Sigmoid colon (tissue), 6 donors: ENCODE measurements at regions not wholly inside any gene's neighbourhood (a gene's known extent, or its start where the extent isn't known, plus 50 kb on each side); places are given as distances from the start of the nearest gene placed in this dataset.
"Not testable (repeated sequence)": the region's sequence is repeated elsewhere in the genome, so short reads cannot be mapped to it uniquely, and the experiment has no call there.

Experiments
- DNase-seq: peaks from one replicate; pipeline ENCODE4 v3.0.0-alpha.2; 2019
- H3K27ac ChIP-seq, 4 donors: fragments of 200-600 bp; sonication (generic); one replicate each; pipeline ENCODE4 v1.5.1; 2016 to 2019; ENCODE audit warnings: mild to moderate bottlenecking in 1 of 4
- H3K27me3 ChIP-seq, 3 donors: fragments of 200-600 bp; sonication (generic); one replicate each; pipeline ENCODE4 v1.5.1; 2019; ENCODE audit warnings: mild to moderate bottlenecking in 1 of 3
- H3K36me3 ChIP-seq, 4 donors: fragments of 200-600 bp; sonication (generic); one replicate each; pipeline ENCODE4 v1.5.1; 2016 to 2019
- H3K4me1 ChIP-seq, 4 donors: fragments of 200-600 bp; sonication (generic); one replicate each; pipeline ENCODE4 v1.5.1; 2017 to 2019
- H3K4me3 ChIP-seq, 4 donors: fragments of 200-600 bp; sonication (generic); one replicate each; pipeline ENCODE4 v1.5.1; 2017 to 2019; ENCODE audit warnings: mild to moderate bottlenecking in 2 of 4, moderate library complexity in 1 of 4
- H3K9me3 ChIP-seq, 4 donors: fragments of 200-600 bp in 3 of 4; sonication (generic) in 3 of 4; one replicate each; pipeline versions ENCODE4 v1.5.1 to v1.6.1; 2013 to 2019
- EP300 ChIP-seq, 4 donors: sonication (generic); formaldehyde crosslinking; IDR thresholded peaks; one replicate each; pipeline ENCODE4 v1.6.1; 2017; ENCODE audit warnings: antibody characterized with exemption in 4 of 4
- POLR2A ChIP-seq, 2 donors: fragments of 450-650 bp; IDR thresholded peaks; one replicate each; pipeline ENCODE4 v1.6.1; 2016; ENCODE audit warnings: antibody characterized with exemption in 2 of 2, mild to moderate bottlenecking in 2 of 2, moderate library complexity in 2 of 2
- POLR2AphosphoS5 ChIP-seq, 4 donors: sonication (generic); formaldehyde crosslinking; IDR thresholded peaks; one replicate each; pipeline ENCODE4 v1.6.1; 2017; ENCODE audit warnings: antibody characterized with exemption in 4 of 4
- WGBS, 2 donors: extraction: QIAGEN DNeasy Blood & Tissue Kit; methylation state at CpG; one replicate each; pipeline ENCODE4 v1.1.7; 2013; 5-methylcytosine and 5-hydroxymethylcytosine counted together
- intact Hi-C: fragments of 100-400 bp; cut with DNase I; formaldehyde crosslinking; loops from one replicate; pipeline ENCODE4 v1.15.1; 2023
- TF ChIP-seq, protein P1 (sequence below), 4 experiments: fragments of 450-650 bp in 3 of 4; fragments of 200-600 bp in 1 of 4; IDR thresholded peaks; one replicate each; pipeline ENCODE4 v1.5.1; 2016 to 2019; ENCODE audit warnings: antibody characterized with exemption in 4 of 4, mild to moderate bottlenecking in 3 of 4, moderate library complexity in 2 of 4
- donor health status: healthy with polysubstance abuse.
- donor health status: healthy.

DNA sequence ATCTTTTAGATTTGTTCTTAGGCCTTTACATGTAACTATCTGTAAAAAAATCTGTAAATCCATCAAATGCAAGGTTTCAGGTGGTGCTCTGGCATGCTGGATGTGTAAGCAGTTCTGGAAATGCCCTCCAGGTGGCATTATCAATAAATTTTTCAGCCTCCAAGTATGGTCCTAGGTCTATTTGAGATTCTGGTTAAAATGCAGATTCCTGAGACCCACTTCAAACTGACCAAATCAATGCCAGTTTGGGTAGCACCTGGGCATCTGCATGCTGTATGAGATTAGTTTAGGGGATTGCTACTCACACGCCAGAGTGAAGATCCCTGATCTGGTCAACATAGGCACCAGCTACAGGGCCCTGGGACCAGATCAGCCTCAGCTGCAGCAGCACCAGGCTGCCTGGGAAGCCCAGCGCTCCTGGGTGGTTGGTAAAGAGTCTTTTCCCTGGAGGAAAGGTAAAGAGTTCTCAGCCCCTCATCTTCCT, 507.3 kb upstream of the CITED2 start:
- no peak overlapping the region for H3K4me3 ChIP-seq
- no peak for DNase-seq
- intact Hi-C loops = loop anchor here (5.0 to 10.0 kb wide), 3 partner anchors 96 to 507 kb away; partner anchors contain the start of gene CITED2
- no peaks in the 10 kb centered on the region for H3K27me3 ChIP-seq
- peaks cover 0 to 21% (median 17%) of the 10 kb centered on the region in 4 donors for H3K4me1 ChIP-seq
- TF ChIP-seq, protein P1, sequence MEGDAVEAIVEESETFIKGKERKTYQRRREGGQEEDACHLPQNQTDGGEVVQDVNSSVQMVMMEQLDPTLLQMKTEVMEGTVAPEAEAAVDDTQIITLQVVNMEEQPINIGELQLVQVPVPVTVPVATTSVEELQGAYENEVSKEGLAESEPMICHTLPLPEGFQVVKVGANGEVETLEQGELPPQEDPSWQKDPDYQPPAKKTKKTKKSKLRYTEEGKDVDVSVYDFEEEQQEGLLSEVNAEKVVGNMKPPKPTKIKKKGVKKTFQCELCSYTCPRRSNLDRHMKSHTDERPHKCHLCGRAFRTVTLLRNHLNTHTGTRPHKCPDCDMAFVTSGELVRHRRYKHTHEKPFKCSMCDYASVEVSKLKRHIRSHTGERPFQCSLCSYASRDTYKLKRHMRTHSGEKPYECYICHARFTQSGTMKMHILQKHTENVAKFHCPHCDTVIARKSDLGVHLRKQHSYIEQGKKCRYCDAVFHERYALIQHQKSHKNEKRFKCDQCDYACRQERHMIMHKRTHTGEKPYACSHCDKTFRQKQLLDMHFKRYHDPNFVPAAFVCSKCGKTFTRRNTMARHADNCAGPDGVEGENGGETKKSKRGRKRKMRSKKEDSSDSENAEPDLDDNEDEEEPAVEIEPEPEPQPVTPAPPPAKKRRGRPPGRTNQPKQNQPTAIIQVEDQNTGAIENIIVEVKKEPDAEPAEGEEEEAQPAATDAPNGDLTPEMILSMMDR (IDR thresholded peaks at IDR 0.05) = peak in 3 of 4 experiments; percentile 19 to 42 (median 31)
- TF ChIP-seq POLR2AphosphoS5 (IDR thresholded peaks at IDR 0.05) = no peak
- no peaks in the 10 kb centered on the region for H3K36me3 ChIP-seq
- 84 to 90% methylated on average over 2 of the region's 2 CpGs for WGBS, 2 donors
- no peaks in the 10 kb centered on the region for H3K9me3 ChIP-seq
- H3K27ac ChIP-seq = peak overlapping the region in 3 of 4 donors; percentile 33 to 72 (median 53)

DNA sequence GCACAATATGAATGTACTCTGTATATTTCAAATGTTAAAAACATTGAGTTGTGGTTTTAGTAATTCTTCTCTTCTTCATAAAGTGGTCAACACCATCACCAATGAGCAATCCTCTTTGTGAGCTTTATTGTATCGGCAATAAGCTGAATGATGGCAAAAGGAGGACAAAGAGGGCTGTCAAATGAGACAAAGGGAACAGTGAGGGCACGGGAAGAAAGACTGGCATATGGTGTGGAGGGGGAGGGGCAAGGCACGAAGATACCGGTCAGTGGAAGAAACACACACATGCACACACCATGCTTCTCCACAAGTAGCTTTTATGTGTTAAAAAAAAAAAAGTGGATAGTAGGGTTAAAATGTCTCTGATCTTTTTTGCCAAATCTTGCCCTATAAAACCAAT, 506.8 kb upstream of the CITED2 start:
- peaks cover 0 to 21% (median 17%) of the 10 kb centered on the region in 4 donors for H3K4me1 ChIP-seq
- no peaks in the 10 kb centered on the region for H3K9me3 ChIP-seq
- WGBS, 2 donors = 53 to 81% methylated on average over 4 of the region's 4 CpGs
- TF ChIP-seq POLR2AphosphoS5 (IDR thresholded peaks at IDR 0.05) (no peak), POLR2A (IDR thresholded peaks at IDR 0.05) (no peak)
- TF ChIP-seq, protein P1 (IDR thresholded peaks at IDR 0.05) = no peak
- no peaks in the 10 kb centered on the region for H3K27me3 ChIP-seq
- no peak overlapping the region for H3K4me3 ChIP-seq
- peak overlapping the region in 1 of 4 donors; percentile 72 for H3K27ac ChIP-seq
- no peak for DNase-seq
- intact Hi-C loops = loop anchor here (5.0 to 10.0 kb wide), 3 partner anchors 96 to 506 kb away; partner anchors contain the start of gene CITED2
- no peaks in the 10 kb centered on the region for H3K36me3 ChIP-seq

DNA sequence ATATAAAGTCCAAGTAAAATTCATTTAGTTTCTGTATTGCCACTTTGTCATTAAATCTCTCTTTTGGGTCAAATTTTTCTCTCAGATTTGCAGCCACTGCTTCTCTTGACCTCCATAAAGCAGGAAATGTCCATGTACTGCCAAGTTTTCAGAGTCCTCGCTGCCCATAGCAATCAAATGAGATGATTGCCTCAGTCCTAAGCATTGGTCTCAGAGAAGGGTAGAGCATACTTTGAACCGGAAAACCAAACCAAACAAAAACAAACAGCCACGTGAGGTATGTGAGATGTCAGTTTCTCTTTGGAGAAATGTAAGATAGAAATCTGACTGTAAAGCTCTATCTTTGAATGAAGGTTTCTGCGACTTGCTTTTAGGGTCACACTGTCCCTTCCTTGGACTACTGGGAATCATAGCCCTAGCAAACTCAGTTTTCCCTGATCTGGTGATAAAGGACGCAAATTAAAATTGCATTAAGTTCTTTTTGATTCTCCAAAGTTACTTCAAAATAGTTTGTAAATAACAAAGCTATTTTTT, 505.4 kb upstream of the CITED2 start:
- DNase-seq = no peak
- H3K27ac ChIP-seq = no peak overlapping the region
- H3K27me3 ChIP-seq = no peaks in the 10 kb centered on the region
- no peaks in the 10 kb centered on the region for H3K36me3 ChIP-seq
- no peak overlapping the region for H3K4me3 ChIP-seq
- no peaks in the 10 kb centered on the region for H3K9me3 ChIP-seq
- H3K4me1 ChIP-seq = peaks cover 0 to 21% (median 17%) of the 10 kb centered on the region in 4 donors
- intact Hi-C loops = loop anchor here (5.0 to 10.0 kb wide), 3 partner anchors 97 to 505 kb away; partner anchors contain the start of gene CITED2
- no peak for TF ChIP-seq POLR2AphosphoS5 (IDR thresholded peaks at IDR 0.05)
- no peak for TF ChIP-seq POLR2A (IDR thresholded peaks at IDR 0.05)
- TF ChIP-seq EP300 (IDR thresholded peaks at IDR 0.05) = no peak
- TF ChIP-seq, protein P1 (IDR thresholded peaks at IDR 0.05) = no peak
- WGBS, 2 donors = 63 to 85% methylated on average over 5 of the region's 5 CpGs

DNA sequence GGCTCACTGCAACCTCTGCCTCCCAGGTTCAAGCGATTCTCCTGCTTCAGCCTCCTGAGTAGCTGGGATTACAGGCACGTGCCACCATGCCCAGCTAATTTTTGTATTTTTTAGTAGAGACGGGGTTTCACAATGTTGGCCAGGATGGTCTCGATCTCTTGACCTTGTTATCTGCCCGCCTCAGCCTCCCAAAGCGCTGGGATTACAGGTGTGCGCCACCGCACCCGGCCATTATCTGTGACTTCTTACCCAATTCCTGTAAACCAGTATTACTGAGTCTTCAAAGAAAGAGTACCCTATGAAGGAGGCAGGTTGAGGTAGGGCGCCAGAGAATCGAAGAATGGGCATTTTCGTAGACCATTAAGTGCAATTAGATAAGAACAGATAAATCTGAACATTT, 504.8 kb upstream of the CITED2 start:
- intact Hi-C loops = not testable (repeated sequence)
- 97% methylated on average over 12 of the region's 12 CpGs for WGBS, 2 donors

DNA sequence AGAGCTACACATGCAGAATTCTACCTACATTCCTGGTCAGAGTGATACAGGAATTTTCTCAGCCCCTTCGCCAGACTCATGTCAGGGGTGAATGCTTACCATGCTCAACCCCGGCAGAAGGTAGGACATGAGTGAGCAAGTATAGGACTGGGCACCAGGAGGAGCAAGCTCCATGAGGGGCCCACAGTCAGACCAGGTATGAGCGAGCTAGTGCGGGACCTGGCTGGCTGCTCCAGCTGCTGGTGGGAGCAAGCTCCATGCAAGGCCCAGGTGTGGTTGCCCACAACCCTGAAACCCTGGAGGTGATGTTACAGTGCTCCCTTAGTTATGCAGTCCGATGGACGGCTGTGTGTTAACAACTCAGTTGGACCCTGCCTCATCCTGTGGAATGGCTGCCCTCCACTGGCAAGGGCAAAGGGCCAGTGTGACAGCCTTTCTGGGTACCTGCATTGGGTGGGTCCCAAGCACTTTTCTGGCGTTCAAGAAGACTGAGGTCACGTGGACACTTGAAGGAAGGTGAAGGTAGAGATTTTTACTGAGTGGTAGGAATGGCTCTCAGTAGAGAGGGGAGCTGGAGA, 503.5 kb upstream of the CITED2 start:
- peaks cover 0 to 11% (median 11%) of the 10 kb centered on the region in 4 donors for H3K4me1 ChIP-seq
- H3K36me3 ChIP-seq = no peaks in the 10 kb centered on the region
- no peaks in the 10 kb centered on the region for H3K9me3 ChIP-seq
- TF ChIP-seq POLR2A (IDR thresholded peaks at IDR 0.05) = no peak
- TF ChIP-seq, protein P1 (IDR thresholded peaks at IDR 0.05) = no peak
- no peak for TF ChIP-seq POLR2AphosphoS5 (IDR thresholded peaks at IDR 0.05)
- TF ChIP-seq EP300 (IDR thresholded peaks at IDR 0.05) = no peak
- DNase-seq = no peak
- WGBS, 2 donors = 95% methylated on average over 8 of the region's 8 CpGs
- H3K27me3 ChIP-seq = no peaks in the 10 kb centered on the region
- intact Hi-C loops = no loop called here
- no peak overlapping the region for H3K4me3 ChIP-seq
- H3K27ac ChIP-seq = no peak overlapping the region

More for the DNA sequence above, 504.8 kb upstream of the CITED2 start:
- H3K4me1 ChIP-seq = peaks cover 0 to 21% (median 17%) of the 10 kb centered on the region in 4 donors
- H3K4me3 ChIP-seq, DNase-seq, H3K36me3 ChIP-seq, H3K27ac ChIP-seq, H3K27me3 ChIP-seq, H3K9me3 ChIP-seq: not testable (repeated sequence)
